ENCODE measurements at regions not wholly inside any gene's neighbourhood (a gene's known extent, or its start where the extent isn't known, plus 50 kb on each side); places are given as distances from the start of the nearest gene placed in this dataset.

DNA sequence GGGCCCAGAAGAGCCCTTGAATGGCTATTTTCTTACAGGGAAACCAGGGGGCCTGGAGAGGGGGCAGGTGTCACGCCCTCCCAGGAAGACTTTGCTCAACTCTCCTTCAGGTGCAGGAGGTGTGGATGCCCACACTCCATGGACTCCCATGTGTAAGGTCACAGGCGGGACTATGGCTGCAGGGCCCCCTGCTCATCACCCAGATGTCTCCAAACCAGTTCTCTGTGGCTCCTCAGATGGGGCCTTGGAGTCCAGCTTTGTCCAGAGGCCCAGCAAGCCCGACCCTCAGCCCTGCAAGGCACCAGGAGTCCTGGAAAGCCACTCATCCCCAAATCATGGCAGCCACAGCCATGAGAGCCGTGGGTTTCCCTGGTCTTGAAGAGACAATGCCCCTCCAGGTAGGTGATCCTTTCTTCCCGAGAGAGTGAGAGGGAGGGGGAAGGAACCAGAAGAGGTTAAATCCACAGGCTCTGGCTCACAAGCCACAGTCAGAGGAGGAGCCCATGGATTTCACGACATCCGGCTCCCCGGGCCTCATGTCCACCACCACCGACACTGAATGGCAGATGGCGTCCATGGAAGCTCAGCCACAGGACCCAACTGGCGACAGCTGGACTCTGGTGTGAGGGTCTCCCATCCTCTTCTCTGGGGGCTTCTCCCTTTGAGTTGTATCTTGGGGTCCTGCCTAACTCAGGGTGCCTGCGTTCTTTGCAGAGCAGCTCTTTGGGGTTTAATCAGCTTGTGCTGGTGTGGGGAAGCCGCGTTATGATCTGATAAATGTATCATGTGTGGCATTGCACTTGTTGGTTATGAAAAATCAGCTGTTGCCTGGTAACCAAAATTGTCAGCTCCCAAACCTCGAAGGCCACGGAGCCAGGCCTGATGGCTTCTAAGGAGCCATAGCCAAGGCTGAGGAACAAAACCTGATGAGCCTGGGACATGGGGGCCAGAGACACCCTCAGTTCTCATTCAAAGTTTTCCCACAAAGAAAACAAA, 620.4 kb downstream of the BRD1 start:
- H3K4me3 ChIP-seq (ENCODE audit: low read depth, low read length) = no peak overlapping the region
- TF ChIP-seq, protein P1, sequence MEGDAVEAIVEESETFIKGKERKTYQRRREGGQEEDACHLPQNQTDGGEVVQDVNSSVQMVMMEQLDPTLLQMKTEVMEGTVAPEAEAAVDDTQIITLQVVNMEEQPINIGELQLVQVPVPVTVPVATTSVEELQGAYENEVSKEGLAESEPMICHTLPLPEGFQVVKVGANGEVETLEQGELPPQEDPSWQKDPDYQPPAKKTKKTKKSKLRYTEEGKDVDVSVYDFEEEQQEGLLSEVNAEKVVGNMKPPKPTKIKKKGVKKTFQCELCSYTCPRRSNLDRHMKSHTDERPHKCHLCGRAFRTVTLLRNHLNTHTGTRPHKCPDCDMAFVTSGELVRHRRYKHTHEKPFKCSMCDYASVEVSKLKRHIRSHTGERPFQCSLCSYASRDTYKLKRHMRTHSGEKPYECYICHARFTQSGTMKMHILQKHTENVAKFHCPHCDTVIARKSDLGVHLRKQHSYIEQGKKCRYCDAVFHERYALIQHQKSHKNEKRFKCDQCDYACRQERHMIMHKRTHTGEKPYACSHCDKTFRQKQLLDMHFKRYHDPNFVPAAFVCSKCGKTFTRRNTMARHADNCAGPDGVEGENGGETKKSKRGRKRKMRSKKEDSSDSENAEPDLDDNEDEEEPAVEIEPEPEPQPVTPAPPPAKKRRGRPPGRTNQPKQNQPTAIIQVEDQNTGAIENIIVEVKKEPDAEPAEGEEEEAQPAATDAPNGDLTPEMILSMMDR (IDR thresholded peaks at IDR 0.05; ENCODE audit: borderline replicate concordance, insufficient read depth, low read depth, low read length) = no peak

DNA sequence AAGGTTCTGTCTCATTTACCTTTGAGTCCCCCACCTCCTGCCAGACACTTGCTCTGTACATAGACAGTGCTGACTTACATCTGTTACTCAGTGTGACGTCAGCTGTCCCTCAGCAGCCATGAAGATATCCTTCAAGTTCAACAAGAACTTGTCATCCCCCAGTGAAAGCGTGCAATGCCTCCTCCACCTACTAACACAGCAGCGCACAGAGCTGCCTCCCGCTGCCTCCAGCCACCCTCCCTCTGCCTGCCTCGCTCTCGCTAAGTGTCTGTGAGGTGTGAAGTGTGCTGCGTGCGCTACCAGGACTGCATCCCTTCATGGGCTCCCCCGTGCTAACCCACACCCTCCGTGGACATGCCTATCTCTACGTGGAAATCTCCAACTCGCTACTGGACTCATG, 621.4 kb downstream of the BRD1 start:
- H3K4me3 ChIP-seq (ENCODE audit: low read depth, low read length) = no peak overlapping the region
- TF ChIP-seq, protein P1 (IDR thresholded peaks at IDR 0.05; ENCODE audit: borderline replicate concordance, insufficient read depth, low read depth, low read length) = no peak

DNA sequence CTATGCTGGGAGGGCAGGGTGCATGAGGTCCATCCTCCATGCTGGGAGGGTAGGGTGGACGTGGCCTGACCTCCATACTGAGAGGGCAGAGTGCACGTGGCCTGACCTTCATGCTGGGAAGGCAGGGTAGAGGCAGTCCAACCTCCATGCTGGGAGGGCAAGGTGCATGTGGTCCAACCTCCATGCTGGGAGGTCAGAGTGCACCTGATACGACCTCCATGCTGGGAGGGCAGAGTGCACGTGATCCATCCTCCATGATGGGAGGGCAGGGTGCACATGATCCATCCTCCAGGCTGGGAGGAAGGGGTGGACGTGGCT, 622.2 kb downstream of the BRD1 start:
- no peak overlapping the region for H3K4me3 ChIP-seq (ENCODE audit: low read depth, low read length)
- TF ChIP-seq, protein P1 (IDR thresholded peaks at IDR 0.05; ENCODE audit: borderline replicate concordance, insufficient read depth, low read depth, low read length) = no peak

DNA sequence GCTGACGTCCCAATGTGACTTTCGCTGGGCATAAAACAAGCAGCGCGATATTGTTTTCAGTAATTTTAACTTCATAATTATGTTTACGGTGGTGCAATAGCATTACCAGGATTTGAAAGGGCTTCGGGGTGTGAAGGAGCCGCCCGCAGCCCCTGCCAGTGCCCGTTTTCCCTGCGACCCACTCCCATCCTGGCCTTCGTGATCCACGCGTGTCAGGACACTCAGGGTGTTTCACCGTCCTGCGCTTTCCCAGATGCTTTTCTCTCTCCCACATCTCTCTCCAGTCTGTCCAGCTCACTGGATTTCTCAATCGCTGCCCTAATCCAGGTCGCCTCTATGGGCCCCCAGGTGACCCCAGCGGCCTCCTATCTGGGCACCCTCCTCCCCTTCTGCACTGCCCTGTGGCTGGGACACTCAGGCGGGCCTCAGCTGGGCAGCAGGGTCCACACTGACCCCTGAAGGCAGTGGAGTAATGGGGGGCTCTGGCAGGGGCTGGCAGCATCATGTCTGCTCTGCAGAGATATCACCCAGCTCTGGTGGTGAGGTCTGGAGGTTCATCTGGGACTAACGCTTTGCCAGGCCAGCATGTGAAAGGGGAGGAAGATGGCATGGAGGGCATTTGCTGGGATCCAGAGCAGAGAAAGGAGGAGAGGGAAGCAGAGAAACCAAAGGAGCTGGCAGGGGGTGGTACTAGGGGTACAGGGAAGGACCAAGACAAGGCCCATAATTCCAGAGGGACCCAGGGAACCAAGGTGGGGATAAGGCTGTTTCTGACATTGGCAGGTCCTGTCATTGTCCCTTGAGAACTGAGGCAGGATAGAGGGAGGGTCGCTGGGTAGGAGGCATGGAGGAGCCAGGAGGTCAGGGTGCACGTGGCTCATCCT, 622.8 kb downstream of the BRD1 start:
- no peak overlapping the region for H3K4me3 ChIP-seq (ENCODE audit: low read depth, low read length)
- TF ChIP-seq, protein P1 (IDR thresholded peaks at IDR 0.05; ENCODE audit: borderline replicate concordance, insufficient read depth, low read depth, low read length) = no peak

DNA sequence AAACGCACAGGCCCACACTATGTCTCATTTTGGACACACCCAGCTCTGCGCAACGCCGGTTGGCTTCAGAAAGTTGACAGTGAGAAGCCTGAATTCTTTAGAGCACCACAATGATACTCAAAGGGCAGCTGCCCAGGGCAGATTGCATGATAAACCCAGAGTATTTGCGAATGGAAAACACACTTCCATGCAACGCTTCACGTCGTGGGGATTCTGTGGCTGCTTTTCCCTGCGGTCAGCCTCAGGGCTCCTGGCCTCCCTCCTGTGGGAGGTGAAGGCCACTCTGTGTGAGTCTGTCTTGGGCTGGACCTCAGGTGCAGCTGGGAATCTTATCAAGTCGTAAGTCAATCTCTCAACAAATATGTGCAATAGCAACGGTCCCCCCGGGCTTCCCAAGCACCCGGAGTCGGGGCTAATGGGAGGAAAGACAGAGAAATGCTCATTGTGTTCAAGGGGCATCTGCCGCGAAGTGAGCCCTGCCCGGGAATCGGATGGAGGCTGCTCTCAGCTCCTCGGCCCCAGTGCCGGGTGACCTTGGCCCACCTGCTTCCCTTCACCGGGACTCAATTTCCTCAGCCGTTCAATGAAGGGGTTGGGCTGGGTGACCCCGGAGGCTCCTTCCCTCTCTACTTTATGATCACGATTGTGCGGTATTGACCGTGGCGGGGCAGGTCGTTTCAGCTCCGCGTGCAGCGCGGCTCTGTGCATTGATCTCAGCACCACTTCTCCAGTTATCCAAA, 623.6 kb downstream of the BRD1 start:
- H3K4me3 ChIP-seq (ENCODE audit: low read depth, low read length) = no peak overlapping the region
- TF ChIP-seq, protein P1 (IDR thresholded peaks at IDR 0.05; ENCODE audit: borderline replicate concordance, insufficient read depth, low read depth, low read length) = no peak

DNA sequence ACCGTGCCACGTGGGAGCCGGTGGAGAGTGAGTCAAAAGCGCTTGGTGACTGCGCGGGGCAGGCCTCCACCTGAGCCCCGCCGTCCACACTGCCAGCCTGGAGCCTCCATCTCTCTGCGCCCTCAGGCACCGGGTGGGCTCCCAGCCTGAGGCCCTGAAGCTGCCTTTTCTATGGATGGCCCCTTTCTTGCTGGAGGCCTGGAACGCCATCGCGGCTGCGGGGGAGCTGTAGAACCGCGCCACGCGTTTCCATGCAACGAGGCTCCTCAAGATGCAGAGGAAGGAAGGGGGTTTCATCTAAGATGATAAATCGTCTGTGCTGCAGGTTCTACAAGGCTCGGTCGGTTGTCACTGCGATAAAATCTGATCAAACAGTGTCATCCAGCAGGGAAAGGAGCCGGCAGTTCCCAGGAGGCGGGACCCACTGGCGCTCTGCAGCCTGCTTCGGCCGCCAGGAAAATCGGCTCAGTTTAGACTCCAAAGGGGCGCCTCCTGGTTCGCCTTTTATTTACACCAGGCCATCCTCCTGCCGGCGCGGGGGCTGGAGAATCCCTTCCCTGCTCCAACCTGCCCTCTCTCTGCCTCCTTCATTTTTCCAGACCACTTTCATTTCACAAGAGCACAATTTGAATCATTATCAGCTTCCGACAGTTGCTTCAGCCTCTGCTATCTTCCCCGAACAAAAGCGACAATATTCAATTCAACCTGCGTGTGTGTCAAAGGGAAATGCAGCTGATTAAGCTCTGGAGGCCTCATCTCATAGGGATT, 624.4 kb downstream of the BRD1 start:
- no peak overlapping the region for H3K4me3 ChIP-seq (ENCODE audit: low read depth, low read length)
- TF ChIP-seq, protein P1 (IDR thresholded peaks at IDR 0.05; ENCODE audit: borderline replicate concordance, insufficient read depth, low read depth, low read length) = no peak
